Glomerular endothelial cell (primary cell): ENCODE measurements at regions not wholly inside any gene's neighbourhood (a gene's known extent, or its start where the extent isn't known, plus 50 kb on each side); places are given as distances from the start of the nearest gene placed in this dataset.

ENCODE experiments used
- DNase-seq: peaks from one replicate; pipeline ENCODE4 v3.0.0-alpha.2; 2011; ENCODE audit warnings: low read depth, low spot score; ENCODE audit errors: extremely low read depth

- no peak for DNase-seq
Measured at GRCh38 chr18:56107821-56108477, 520.0 kb upstream of the TCF4 start.

- DNase-seq: no peak
Measured at GRCh38 chr18:56100090-56100722, 512.2 kb upstream of the TCF4 start.

GRCh38 chr18:56097621-56098020 lies 509.6 kb upstream of the TCF4 start:
- no peak for DNase-seq

GRCh38 chr18:56096861-56097260 lies 508.9 kb upstream of the TCF4 start:
- no peak for DNase-seq

- no peak for DNase-seq
Measured at GRCh38 chr18:56089612-56090258, 501.7 kb upstream of the TCF4 start.

- no peak for DNase-seq
Measured at GRCh38 chr18:56086786-56087185, 498.8 kb upstream of the TCF4 start.

- no peak for DNase-seq
Measured at GRCh38 chr18:56086176-56086575, 498.2 kb upstream of the TCF4 start.

- no peak for DNase-seq
Measured at GRCh38 chr18:56085551-56085950, 497.6 kb upstream of the TCF4 start.

GRCh38 chr18:56083523-56084287 lies 495.7 kb upstream of the TCF4 start:
- no peak for DNase-seq

GRCh38 chr18:56083097-56083521 lies 495.1 kb upstream of the TCF4 start:
- DNase-seq: peak; percentile 98

GRCh38 chr18:56076723-56077122 lies 488.7 kb upstream of the TCF4 start:
- no peak for DNase-seq

- no peak for DNase-seq
Measured at GRCh38 chr18:56068701-56069100, 480.7 kb upstream of the TCF4 start.

- DNase-seq: no peak
Measured at GRCh38 chr18:56067969-56068671, 480.1 kb upstream of the TCF4 start.

- no peak for DNase-seq
Measured at GRCh38 chr18:56067214-56067894, 479.4 kb upstream of the TCF4 start.

- DNase-seq: no peak
Measured at GRCh38 chr18:56066524-56067213, 478.7 kb upstream of the TCF4 start.

- no peak for DNase-seq
Measured at GRCh38 chr18:56065086-56065485, 477.1 kb upstream of the TCF4 start.

- DNase-seq: no peak
Measured at GRCh38 chr18:56062931-56063330, 474.9 kb upstream of the TCF4 start.

- DNase-seq: no peak
Measured at GRCh38 chr18:56060967-56061541, 473.1 kb upstream of the TCF4 start.

- DNase-seq: no peak
Measured at GRCh38 chr18:56052202-56052601, 464.2 kb upstream of the TCF4 start.
